Stimulated activated naive CD8-positive, alpha-beta T cell treated with anti-CD3 and anti-CD28 coated beads, Interleukin-15, Interleukin-2, amounts not matched to agents 100 U/mL and 50 U/mL, for 24 hours (primary cell): ENCODE measurements at regions not wholly inside any gene's neighbourhood (a gene's known extent, or its start where the extent isn't known, plus 50 kb on each side); places are given as distances from the start of the nearest gene placed in this dataset.

Experiments
- ATAC-seq: fragments of 150-1000 bp; cut with Tn5 transposase; one replicate; pipeline ENCODE4 v1.10.0; 2021
- DNase-seq: peaks from one replicate; pipeline ENCODE4 v3.0.0; 2021

GRCh38 chr17:83178533-83179304, 99.3 kb downstream of the METRNL start:
- no peak for DNase-seq
- ATAC-seq = no peak

- no peak for ATAC-seq
- DNase-seq = no peak
Observed at GRCh38 chr17:83179374-83179773, 100.0 kb downstream of the METRNL start.

- ATAC-seq = no peak
- no peak for DNase-seq
Observed at GRCh38 chr17:83179811-83180210, 100.4 kb downstream of the METRNL start.

GRCh38 chr17:83180264-83180995, 101.0 kb downstream of the METRNL start:
- DNase-seq = no peak
- ATAC-seq = no peak

DNA sequence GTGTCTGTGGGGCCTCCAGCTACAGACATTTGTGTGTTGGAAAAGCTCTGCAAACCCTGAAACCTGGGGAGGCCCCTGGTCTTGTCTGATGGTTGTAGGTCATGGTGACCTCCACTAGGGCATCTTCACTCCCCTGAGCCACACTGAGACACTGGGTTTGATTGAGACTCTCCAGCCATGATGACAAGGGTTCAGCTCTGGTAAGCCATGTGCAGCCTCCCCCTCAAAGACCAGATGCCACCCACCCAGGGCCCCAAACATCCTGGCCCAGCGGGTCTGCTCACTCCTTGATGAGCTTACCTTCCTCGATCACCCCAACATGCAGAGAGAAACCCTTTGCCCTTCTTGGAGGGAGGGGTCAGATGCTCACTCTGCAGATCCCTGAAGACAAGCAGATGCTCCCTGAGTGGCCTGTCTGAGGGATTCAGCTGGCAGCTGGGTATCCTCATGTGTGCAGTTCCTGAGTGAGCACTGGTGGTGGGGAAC, 101.6 kb downstream of the METRNL start:
- peak; percentile 2 for DNase-seq
- ATAC-seq = peak; percentile 37

DNA sequence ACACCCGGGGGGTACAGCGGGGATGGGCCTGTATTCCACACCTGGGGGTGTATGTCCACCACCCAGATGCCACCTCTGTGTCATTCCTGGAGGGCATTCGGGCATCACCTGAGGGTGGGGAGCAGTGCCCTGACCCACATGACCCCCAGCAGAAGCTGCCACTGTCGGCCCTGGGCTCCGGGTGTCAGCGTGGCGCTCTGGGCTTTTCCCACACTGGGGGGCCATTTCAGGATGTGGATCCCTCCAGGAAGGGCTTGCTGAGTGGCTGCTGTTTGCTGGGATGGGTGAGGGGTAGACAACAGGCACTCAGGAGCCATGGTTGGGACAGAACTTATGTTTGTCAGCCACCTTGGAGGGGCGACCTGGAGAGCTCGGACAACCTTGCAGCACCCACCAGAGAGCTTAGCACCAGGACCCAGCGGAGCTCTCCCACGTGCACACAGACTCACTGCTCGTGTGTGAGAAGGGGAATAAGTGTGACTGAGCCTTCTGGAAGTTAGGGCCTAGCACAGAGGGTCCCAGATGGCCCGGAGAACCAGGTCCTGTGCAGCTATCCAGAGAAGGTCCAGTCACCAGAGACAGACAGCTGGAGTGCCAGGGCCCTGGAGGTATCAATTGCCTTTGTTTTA, 102.7 kb downstream of the METRNL start:
- ATAC-seq (no peak), DNase-seq (peak; percentile 2)

- DNase-seq = no peak
- ATAC-seq = no peak
Observed at GRCh38 chr17:83182620-83183101, 103.3 kb downstream of the METRNL start.

GRCh38 chr17:83183145-83183948, 103.9 kb downstream of the METRNL start:
- DNase-seq = no peak
- no peak for ATAC-seq

DNA sequence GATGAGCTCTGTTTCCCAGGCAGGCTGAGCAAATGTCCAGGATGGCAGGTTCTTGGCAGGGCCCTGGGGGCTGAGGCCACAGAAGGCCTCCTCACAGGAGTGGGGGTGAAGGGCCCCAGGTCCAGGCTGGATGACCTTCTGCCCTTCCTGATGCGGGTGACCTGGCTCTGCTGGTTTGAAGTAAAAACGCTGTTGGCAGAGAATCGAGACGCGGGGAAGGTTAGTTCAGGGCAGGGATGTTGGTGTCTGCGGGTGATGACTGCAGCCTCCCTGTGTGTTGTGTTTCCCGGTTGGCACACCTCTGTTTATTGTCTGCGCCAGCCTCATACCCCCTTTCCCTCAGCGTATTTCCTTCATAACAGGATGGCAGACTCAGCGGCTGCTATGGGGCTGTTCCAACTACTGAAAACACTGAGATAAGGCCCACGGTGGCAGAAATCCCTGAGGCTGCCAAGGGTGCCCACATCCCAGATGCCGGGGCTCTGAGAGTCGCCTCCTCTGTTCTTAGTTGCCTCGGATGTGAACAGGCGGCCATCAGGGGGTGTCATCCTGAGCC, 104.6 kb downstream of the METRNL start:
- ATAC-seq (no peak), DNase-seq (peak; percentile 2)

- peak; percentile 2 for DNase-seq
- no peak for ATAC-seq
Observed at GRCh38 chr17:83185023-83186002, 105.9 kb downstream of the METRNL start.

DNA sequence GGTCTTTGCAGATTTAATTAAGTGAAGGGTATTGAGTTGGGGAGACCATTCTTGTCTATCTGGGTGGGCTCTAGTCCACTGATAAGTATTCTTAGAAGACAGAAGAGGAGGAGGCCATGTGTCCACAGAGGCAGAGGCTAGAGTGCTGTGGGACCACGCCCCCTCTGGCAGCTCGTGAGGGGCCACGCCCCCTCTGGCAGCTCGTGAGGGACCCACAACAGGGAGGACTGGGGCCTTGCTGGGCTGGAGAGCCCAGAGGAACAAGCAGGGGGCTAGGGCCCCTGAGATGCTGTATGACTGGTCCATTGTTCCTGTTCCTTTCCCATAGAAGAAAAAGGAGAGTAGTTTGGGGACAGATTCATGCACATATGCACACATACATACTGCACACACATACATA, 106.8 kb downstream of the METRNL start:
- no peak for ATAC-seq
- DNase-seq = peak; percentile 5

GRCh38 chr17:83186751-83187421, 107.5 kb downstream of the METRNL start:
- DNase-seq = peak; percentile 1
- no peak for ATAC-seq

- DNase-seq = peak; percentile 1
- no peak for ATAC-seq
Observed at GRCh38 chr17:83187782-83188311, 108.4 kb downstream of the METRNL start.

- DNase-seq (peak; percentile 1), ATAC-seq (no peak)
Observed at GRCh38 chr17:83189044-83190003, 109.9 kb downstream of the METRNL start.

GRCh38 chr17:83190004-83190385, 110.6 kb downstream of the METRNL start:
- DNase-seq (peak; percentile 2), ATAC-seq (no peak)

DNA sequence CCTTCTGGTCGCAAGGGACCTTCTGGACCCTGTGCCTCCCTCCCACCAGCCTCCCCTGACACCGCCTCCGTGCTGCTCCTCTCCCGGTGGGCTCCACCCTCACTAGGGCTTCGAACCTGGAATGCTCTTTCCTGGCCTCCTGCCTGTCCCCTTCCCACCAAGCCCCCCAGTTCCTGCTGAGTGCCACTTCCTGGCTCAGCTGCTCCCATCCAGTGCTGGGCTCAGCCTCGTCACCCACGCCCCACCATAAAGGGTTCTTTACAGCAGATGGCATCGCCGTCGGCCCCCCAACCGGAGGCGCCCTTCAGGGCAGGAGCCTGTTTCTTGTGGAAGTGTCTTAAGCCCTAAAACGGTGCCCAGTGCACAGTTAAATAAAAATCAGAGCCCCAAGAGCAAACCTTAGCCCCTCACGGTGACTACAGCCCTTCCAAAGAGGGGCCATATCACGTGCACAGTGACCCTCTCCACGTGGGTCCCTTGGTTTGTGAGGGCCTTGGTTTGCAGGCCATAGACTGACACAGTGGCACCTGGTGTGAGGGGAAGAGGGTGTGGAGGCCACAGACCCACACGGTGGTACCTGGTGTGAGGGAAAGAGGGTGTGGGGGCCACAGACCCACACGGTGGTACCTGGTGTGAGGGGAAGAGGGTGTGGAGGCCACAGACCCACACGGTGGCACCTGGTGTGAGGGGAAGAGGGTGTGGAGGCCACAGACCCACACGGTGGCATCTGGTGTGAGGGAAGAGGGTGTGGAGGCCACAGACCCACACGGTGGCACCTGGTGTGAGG, 111.4 kb downstream of the METRNL start:
- DNase-seq (peak; percentile 2), ATAC-seq (no peak)

DNA sequence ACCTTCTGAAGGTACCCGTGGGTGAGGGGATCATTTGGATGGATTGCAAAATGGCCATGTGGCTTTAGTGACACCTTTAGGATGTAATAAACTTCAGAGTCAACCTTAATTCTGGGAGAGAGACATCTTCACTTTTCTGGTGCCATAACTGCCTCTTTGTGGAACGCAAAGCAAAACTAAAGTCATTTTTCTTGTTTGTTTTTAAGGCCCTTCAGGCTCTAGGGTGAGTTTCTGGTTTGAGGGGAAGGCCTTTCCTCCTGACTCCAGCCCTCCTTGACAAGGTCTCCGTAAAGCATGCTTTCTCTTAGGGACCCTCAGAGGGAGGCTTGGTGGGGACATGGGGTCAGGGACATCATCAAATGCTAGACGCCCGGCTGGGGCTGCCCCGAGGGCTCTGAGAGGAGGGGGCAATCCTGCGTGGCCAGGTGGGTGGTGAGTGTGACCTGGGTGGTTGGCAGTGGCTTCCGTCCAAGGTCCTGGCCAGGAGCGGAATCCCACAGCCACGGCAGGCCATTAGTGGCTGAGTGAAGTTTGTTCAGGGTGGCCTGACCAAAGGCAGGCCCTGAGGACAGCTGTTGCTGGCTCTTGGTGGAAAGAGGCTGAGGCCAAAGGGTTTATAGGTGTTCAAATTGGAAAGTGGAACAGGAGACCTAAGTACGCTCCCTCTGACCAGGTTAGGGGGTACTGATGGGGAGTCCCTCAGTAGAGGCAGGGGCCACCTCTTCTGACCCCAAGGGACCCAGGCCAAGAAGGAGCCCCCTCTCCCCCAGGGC, 112.2 kb downstream of the METRNL start:
- DNase-seq = peak; percentile 1

More for the DNA sequence above, 112.2 kb downstream of the METRNL start:
- ATAC-seq = no peak
